PFSK-1 (cell line): ENCODE measurements at regions not wholly inside any gene's neighbourhood (a gene's known extent, or its start where the extent isn't known, plus 50 kb on each side); places are given as distances from the start of the nearest gene placed in this dataset.

Experiments used
- FOXP2 ChIP-seq: optimal IDR thresholded peaks from 2 replicates; pipeline ENCODE3; 2011; ENCODE audit warnings: borderline replicate concordance, control low read depth, inconsistent platforms; ENCODE audit not compliant: insufficient read depth; ENCODE audit errors: extremely low read length, extremely low read depth
- POLR2AphosphoS5 ChIP-seq: IDR thresholded peaks from 2 replicates; pipeline ENCODE4 v1.6.1; 2012; ENCODE audit warnings: low read depth, mild to moderate bottlenecking, control low read depth, low read length, moderate library complexity
- REST ChIP-seq, 2 experiments: IDR thresholded peaks; 2 replicates each; pipeline versions ENCODE4 v1.6.1 to v1.8.0; 2011 to 2012; ENCODE audit warnings: low read depth in 2 of 2, low read length in 2 of 2, control low read depth in 1 of 2, inconsistent platforms in 1 of 2, mild to moderate bottlenecking in 1 of 2, moderate library complexity in 1 of 2; ENCODE audit not compliant: insufficient read depth in 1 of 2
- SIN3A ChIP-seq: IDR thresholded peaks from 2 replicates; pipeline ENCODE4 v1.6.1; 2012; ENCODE audit warnings: mild to moderate bottlenecking, low read length, moderate library complexity, borderline replicate concordance; ENCODE audit not compliant: insufficient read depth
- TAF1 ChIP-seq: IDR thresholded peaks from 2 replicates; pipeline ENCODE4 v1.6.1; 2012; ENCODE audit warnings: low read length, control low read depth, borderline replicate concordance; ENCODE audit not compliant: insufficient read depth

DNA sequence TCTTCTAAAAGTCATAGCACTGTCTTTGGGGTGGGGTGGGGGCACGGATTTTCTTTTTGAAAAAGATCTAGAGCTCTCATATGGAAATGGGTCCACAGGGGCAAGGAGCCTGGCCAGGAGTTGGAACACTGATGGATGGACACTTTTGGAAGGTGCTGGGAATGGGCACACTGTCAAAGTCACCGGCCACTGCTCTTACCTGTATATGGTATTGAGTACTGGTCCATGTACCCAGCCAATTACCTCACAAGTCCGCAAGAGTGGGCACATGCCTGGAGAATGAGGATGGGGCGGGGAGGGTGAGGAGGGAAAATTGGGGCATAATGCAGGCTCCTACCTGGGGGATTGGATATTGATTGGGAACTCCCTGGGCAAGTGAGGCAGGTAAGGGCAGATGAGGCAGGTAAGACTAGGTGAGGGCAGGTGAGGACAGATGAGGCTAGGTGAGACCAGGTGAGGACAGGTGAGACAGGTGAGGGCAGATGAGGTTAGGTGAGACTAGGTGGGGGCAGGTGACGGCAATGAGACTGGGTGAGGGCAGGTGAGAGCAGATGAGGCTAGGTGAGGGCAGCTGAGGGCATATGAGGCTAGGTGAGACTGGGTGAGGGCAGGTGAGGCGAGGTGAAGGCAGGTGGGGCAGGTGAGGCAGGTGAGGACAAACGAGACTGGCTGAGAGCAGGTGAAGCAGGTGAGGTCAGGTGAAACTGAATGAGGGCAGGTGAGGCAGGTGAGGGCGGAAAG is 167.9 kb downstream of the NRN1 start:
- TF ChIP-seq FOXP2 (no peak), POLR2AphosphoS5 (no peak), TAF1 (no peak), SIN3A (no peak), REST (IDR thresholded peaks at IDR 0.05; ENCODE audit: insufficient read depth in 1 of 2, low read depth in 2 of 2, low read length in 2 of 2) (no peak)

DNA sequence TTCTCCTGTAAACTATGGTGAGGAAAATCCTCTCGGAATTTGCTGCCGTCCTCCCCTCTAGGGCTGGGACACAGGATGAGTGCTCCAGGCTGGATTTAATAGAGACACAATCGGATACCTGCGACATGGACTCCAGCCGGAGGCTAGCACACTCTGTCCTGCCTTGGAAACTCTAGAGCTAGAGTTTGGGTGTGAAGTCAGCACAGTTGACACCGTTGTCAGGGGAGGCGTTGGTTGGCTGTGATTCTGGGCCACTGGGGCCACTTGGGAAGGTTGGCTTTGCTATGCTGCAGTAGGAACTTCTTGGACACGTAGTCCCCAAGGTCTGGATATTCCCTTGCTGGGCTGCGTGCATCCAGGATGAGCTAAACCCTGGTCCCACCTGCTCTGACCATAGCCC is 169.4 kb downstream of the NRN1 start:
- TF ChIP-seq TAF1 (no peak), FOXP2 (no peak), REST (IDR thresholded peaks at IDR 0.05; ENCODE audit: insufficient read depth in 1 of 2, low read depth in 2 of 2, low read length in 2 of 2) (no peak), POLR2AphosphoS5 (no peak), SIN3A (no peak)

DNA sequence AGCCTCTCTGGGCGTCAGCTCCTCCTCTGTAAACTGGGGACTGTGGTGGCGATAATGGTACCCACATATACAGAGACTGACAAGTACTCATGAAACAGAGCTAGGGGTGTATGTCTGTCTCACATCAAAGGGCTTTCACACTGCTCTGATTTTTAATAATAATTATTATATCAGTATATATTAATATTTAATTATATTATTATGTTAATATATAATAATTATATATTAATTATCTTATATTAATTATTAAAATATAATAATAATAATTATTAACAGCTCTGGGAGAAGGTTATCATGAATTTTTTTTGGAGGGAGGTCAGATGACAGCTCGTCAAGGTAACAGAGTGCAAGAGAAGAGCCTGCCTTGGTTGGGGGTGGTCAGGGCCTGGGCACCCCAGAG is 173.6 kb downstream of the NRN1 start:
- TF ChIP-seq SIN3A: no peak
- no peak for TF ChIP-seq POLR2AphosphoS5
- no peak for TF ChIP-seq REST (IDR thresholded peaks at IDR 0.05; ENCODE audit: insufficient read depth in 1 of 2, low read depth in 2 of 2, low read length in 2 of 2)
- no peak for TF ChIP-seq TAF1
- TF ChIP-seq FOXP2: no peak

DNA sequence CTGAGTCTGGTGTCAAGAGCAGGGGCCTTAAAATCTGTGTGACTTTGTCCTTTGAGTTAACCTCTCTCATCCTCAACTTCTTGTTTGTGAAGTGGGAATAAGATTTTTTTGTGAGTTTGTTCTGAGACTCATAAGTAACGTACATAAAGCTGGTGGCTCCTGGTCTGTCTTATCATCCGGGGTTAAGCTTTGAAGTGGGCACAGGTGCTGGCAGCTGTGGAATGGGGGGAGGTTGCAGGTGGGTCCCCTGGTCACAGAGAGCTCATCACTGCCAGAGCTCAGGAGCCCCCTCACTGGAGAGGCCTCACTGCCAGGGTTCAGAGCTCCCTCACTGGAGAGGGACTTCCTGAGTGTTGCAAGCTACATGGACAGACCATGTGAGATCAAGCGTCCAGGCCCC is 174.1 kb downstream of the NRN1 start:
- TF ChIP-seq FOXP2: no peak
- no peak for TF ChIP-seq SIN3A
- no peak for TF ChIP-seq POLR2AphosphoS5
- no peak for TF ChIP-seq TAF1
- TF ChIP-seq REST (IDR thresholded peaks at IDR 0.05; ENCODE audit: insufficient read depth in 1 of 2, low read depth in 2 of 2, low read length in 2 of 2): no peak

- TF ChIP-seq POLR2AphosphoS5 (no peak), REST (IDR thresholded peaks at IDR 0.05; ENCODE audit: insufficient read depth in 1 of 2, low read depth in 2 of 2, low read length in 2 of 2) (no peak), FOXP2 (no peak), TAF1 (no peak), SIN3A (no peak)
Measured at GRCh38 chr6:5828296-5828695, 178.4 kb downstream of the NRN1 start.
